Loucy (cell line): ENCODE measurements at regions not wholly inside any gene's neighbourhood (a gene's known extent, or its start where the extent isn't known, plus 50 kb on each side); places are given as distances from the start of the nearest gene placed in this dataset.

ENCODE experiments used
- CTCF ChIP-seq: fragments of 200-600 bp; sonication (generic); conservative IDR thresholded peaks from 2 replicates; pipeline ENCODE4 v1.5.1; 2014; ENCODE audit warnings: mild to moderate bottlenecking, antibody characterized with exemption, low read length
- EZH2phosphoT487 ChIP-seq: fragments of 200-600 bp; IDR thresholded peaks from 2 replicates; pipeline ENCODE4 v1.6.1; 2018; ENCODE audit warnings: antibody characterized with exemption, mild to moderate bottlenecking, moderate library complexity, borderline replicate concordance

- TF ChIP-seq CTCF (no peak), EZH2phosphoT487 (no peak)
Measured at GRCh38 chr2:40665493-40666232, 213.8 kb upstream of the SLC8A1 start.
